HCT116 (cell line): ENCODE measurements at regions not wholly inside any gene's neighbourhood (a gene's known extent, or its start where the extent isn't known, plus 50 kb on each side); places are given as distances from the start of the nearest gene placed in this dataset.

Experiments used
- ATAC-seq: fragments of 200-7000 bp; cut with Tn5 transposase; 2 replicates; pipeline ENCODE4 v1.9.1; 2020; ENCODE audit warnings: mild to moderate bottlenecking, moderate library complexity
- BruUV-seq: library from RNA; stranded (reverse); fragments of 400-500 nt; replicated peaks from 2 replicates; lab custom pipeline; 2021; lab: Mats Ljungman, UMichigan
- CTCF ChIA-PET: fragments of 300-600 bp; sonication (Branson Sonifier 250); formaldehyde crosslinking; loops from one replicate; lab custom pipeline; 2021; ENCODE audit warnings: antibody characterized with exemption; lab: Charles Lee
- POLR2A ChIA-PET: fragments of 300-600, 350-600 bp; sonication (Branson Sonifier 250); formaldehyde crosslinking; loops from one replicate; lab custom pipeline; 2021; ENCODE audit warnings: antibody characterized with exemption; lab: Charles Lee
- RAD21 ChIA-PET, 2 experiments: fragments of 300-600 bp; sonication (Branson Sonifier 250); formaldehyde crosslinking; loops; one replicate each; lab custom pipeline; 2023; ENCODE audit warnings: low total read pairs in 2 of 2; ENCODE audit not compliant: uncharacterized antibody in 2 of 2, unreplicated experiment in 2 of 2, low non-redundant PET in 1 of 2; lab: Charles Lee
- DNase-seq: peaks from one replicate; pipeline ENCODE4 v3.0.0-alpha.2; 2010; ENCODE audit warnings: low read depth, low spot score
- H2AFZ ChIP-seq: fragments of 200-600 bp; shearing (Covaris generic), sonication (generic); 2 replicates; pipeline ENCODE4 v1.6.1; 2017; ENCODE audit warnings: low read depth, mixed run types, mixed read lengths, antibody characterized with exemption, low read length; ENCODE audit not compliant: poor library complexity, severe bottlenecking
- H3K27ac ChIP-seq: 2 replicates; pipeline ENCODE4 v1.5.1; 2012; ENCODE audit warnings: low read depth, low read length
- H3K27me3 ChIP-seq: fragments of 200-600 bp; sonication (generic); 2 replicates; pipeline ENCODE4 v1.6.1; 2016; ENCODE audit warnings: mixed run types, low read length, mixed read lengths; ENCODE audit not compliant: insufficient read depth
- H3K36me3 ChIP-seq, 2 experiments: fragments of 200-500 bp in 1 of 2; fragments of 200-600 bp in 1 of 2; sonication (Bioruptor generic) in 1 of 2; sonication (generic) in 1 of 2; 2 replicates each; pipeline versions ENCODE4 v1.5.1 to v1.6.1; 2014 to 2016; ENCODE audit warnings: low read length in 2 of 2, inconsistent platforms in 1 of 2, mixed read lengths in 1 of 2, mixed run types in 1 of 2; ENCODE audit not compliant: insufficient read depth in 2 of 2, control insufficient read depth in 1 of 2
- H3K4me1 ChIP-seq, 2 experiments: fragments of 200-600 bp in 1 of 2; sonication (generic) in 1 of 2; 2 replicates each; pipeline versions ENCODE4 v1.5.1 to v1.6.1; 2012 to 2017; ENCODE audit warnings: low read length in 2 of 2, inconsistent platforms in 1 of 2, mild to moderate bottlenecking in 1 of 2, mixed read lengths in 1 of 2, mixed run types in 1 of 2, moderate library complexity in 1 of 2; ENCODE audit not compliant: insufficient read depth in 2 of 2, control insufficient read depth in 1 of 2
- H3K4me2 ChIP-seq: fragments of 200-600 bp; sonication (generic); 2 replicates; pipeline ENCODE4 v1.6.1; 2017; ENCODE audit warnings: mixed run types, low read length, mixed read lengths
- H3K4me3 ChIP-seq, 2 experiments: fragments of 200-600 bp in 1 of 2; sonication (generic) in 1 of 2; replicated peaks in 1 of 2; 2 replicates each; pipeline ENCODE4 v1.5.1; 2011 to 2016; ENCODE audit warnings: low read length in 2 of 2, control low read depth in 1 of 2, low read depth in 1 of 2, mild to moderate bottlenecking in 1 of 2, mixed read lengths in 1 of 2, mixed run types in 1 of 2
- H3K79me2 ChIP-seq: fragments of 200-600 bp; sonication (generic); 2 replicates; pipeline ENCODE4 v1.6.1; 2017; ENCODE audit warnings: mild to moderate bottlenecking, mixed run types, low read length, moderate library complexity, mixed read lengths; ENCODE audit not compliant: insufficient read depth
- H3K9ac ChIP-seq: fragments of 200-600 bp; sonication (generic); 2 replicates; pipeline ENCODE4 v1.6.1; 2016; ENCODE audit warnings: low read length, mixed read lengths
- H3K9me2 ChIP-seq: fragments of 200-600 bp; sonication (generic), shearing (Covaris generic); 2 replicates; pipeline ENCODE4 v1.6.1; 2017; ENCODE audit warnings: mixed run types, mild to moderate bottlenecking, moderate library complexity; ENCODE audit not compliant: insufficient read depth
- H3K9me3 ChIP-seq, 2 experiments: fragments of 200-500 bp in 1 of 2; fragments of 200-600 bp in 1 of 2; sonication (Bioruptor generic) in 1 of 2; sonication (generic) in 1 of 2; 2 replicates each; pipeline ENCODE4 v1.6.1; 2014 to 2017; ENCODE audit warnings: low read length in 2 of 2, mixed read lengths in 2 of 2, inconsistent platforms in 1 of 2, low read depth in 1 of 2, mild to moderate bottlenecking in 1 of 2, mixed run types in 1 of 2, moderate library complexity in 1 of 2; ENCODE audit not compliant: control insufficient read depth in 1 of 2, insufficient read depth in 1 of 2
- H4K20me1 ChIP-seq: fragments of 200-600 bp; sonication (generic), shearing (Covaris generic); 2 replicates; pipeline ENCODE4 v1.6.1; 2017; ENCODE audit warnings: mixed run types, mild to moderate bottlenecking, moderate library complexity; ENCODE audit not compliant: insufficient read depth
- ATF3 ChIP-seq: IDR thresholded peaks from 2 replicates; pipeline ENCODE4 v1.6.1; 2012
- CBX3 ChIP-seq: IDR thresholded peaks from 2 replicates; pipeline ENCODE4 v1.6.1; 2012; ENCODE audit warnings: low read depth
- CEBPB ChIP-seq: IDR thresholded peaks from 2 replicates; pipeline ENCODE4 v1.6.1; 2012; ENCODE audit warnings: low read depth
- ELF1 ChIP-seq: IDR thresholded peaks from 2 replicates; pipeline ENCODE4 v1.6.1; 2012; ENCODE audit warnings: low read depth, borderline replicate concordance
- EZH2phosphoT487 ChIP-seq: fragments of 200-600 bp; IDR thresholded peaks from 2 replicates; pipeline ENCODE4 v1.6.1; 2018; ENCODE audit warnings: antibody characterized with exemption, borderline replicate concordance
- MAX ChIP-seq: IDR thresholded peaks from 2 replicates; pipeline ENCODE4 v1.6.1; 2012
- POLR2AphosphoS5 ChIP-seq: IDR thresholded peaks from 2 replicates; pipeline ENCODE4 v1.6.1; 2011; ENCODE audit warnings: mild to moderate bottlenecking, low read depth, low read length, moderate library complexity
- SIN3A ChIP-seq: IDR thresholded peaks from 2 replicates; pipeline ENCODE4 v1.6.1; 2012; ENCODE audit warnings: low read depth
- SP1 ChIP-seq: IDR thresholded peaks from 2 replicates; pipeline ENCODE4 v1.6.1; 2012; ENCODE audit warnings: low read depth
- TCF7L2 ChIP-seq: IDR thresholded peaks from 2 replicates; pipeline ENCODE4 v1.7.0; 2011; ENCODE audit warnings: borderline replicate concordance, inconsistent platforms; ENCODE audit not compliant: insufficient read depth, insufficient read length; ENCODE audit errors: extremely low read depth
- YY1 ChIP-seq: IDR thresholded peaks from 2 replicates; pipeline ENCODE4 v1.6.1; 2011; ENCODE audit warnings: low read length, low read depth, moderate library complexity, mild to moderate bottlenecking; ENCODE audit not compliant: insufficient replicate concordance; ENCODE audit errors: extremely low read depth
- intact Hi-C: fragments of 100-400 bp; cut with micrococcal nuclease; formaldehyde crosslinking; loops from 2 replicates; pipeline ENCODE4 v1.10.0; 2022

- intact Hi-C loops, result no loop called here
- ChIA-PET RAD21 (no interaction called here), POLR2A (no interaction called here), CTCF (no interaction called here)
- Histone ChIP-seq H4K20me1 (no peaks in the 10 kb centered on the region), H3K27me3 (no peaks in the 10 kb centered on the region), H3K4me2 (no peak overlapping the region), H2AFZ (no peak overlapping the region), H3K4me3 (no peak overlapping the region), H3K9me3 (no peaks in the 10 kb centered on the region), H3K79me2 (no peaks in the 10 kb centered on the region), H3K27ac (no peak overlapping the region), H3K36me3 (no peaks in the 10 kb centered on the region), H3K9me2 (no peaks in the 10 kb centered on the region), H3K9ac (no peak overlapping the region), H3K4me1 (no peaks in the 10 kb centered on the region)
- no TSS peak for BruUV-seq
- DNase-seq (no peak), ATAC-seq (no peak)
- no peak for TF ChIP-seq CBX3
- TF ChIP-seq POLR2AphosphoS5, result no peak
- no peak for TF ChIP-seq ATF3
- no peak for TF ChIP-seq CEBPB
- TF ChIP-seq SIN3A, result no peak
- TF ChIP-seq YY1, result no peak
- no peak for TF ChIP-seq EZH2phosphoT487
- TF ChIP-seq MAX, result no peak
- TF ChIP-seq SP1, result no peak
- TF ChIP-seq ELF1, result no peak
- TF ChIP-seq TCF7L2, result no peak
Observed at GRCh38 chrX:137172317-137172948, 138.6 kb upstream of the GPR101 start.
